GM12878 (cell line): ENCODE measurements at regions not wholly inside any gene's neighbourhood (a gene's known extent, or its start where the extent isn't known, plus 50 kb on each side); places are given as distances from the start of the nearest gene placed in this dataset.

ENCODE experiments used
- ATAC-seq: fragments of 200-7000 bp; cut with Tn5 transposase; 3 replicates; pipeline ENCODE4 v1.9.1; 2020; ENCODE audit warnings: mild to moderate bottlenecking, moderate library complexity
- BruUV-seq: library from RNA; stranded (reverse); fragments of 400-500 nt; replicated peaks from 2 replicates; lab custom pipeline; 2021; lab: Mats Ljungman, UMichigan
- CTCF ChIA-PET: fragments of 300-600 bp; sonication (Branson Sonifier 250); formaldehyde crosslinking; extraction: SDS; loops from one replicate; lab custom pipeline; 2021; ENCODE audit warnings: inconsistent platforms; lab: Yijun Ruan, JAX
- POLR2A ChIA-PET: fragments of 350-600 bp; formaldehyde crosslinking; extraction: SDS; loops from one replicate; lab custom pipeline; 2021; ENCODE audit warnings: inconsistent platforms; lab: Charles Lee
- RAD21 ChIA-PET: fragments of 300-600 bp; sonication (Branson Sonifier 250); formaldehyde crosslinking; loops from one replicate; lab custom pipeline; 2023; ENCODE audit warnings: antibody characterized with exemption; ENCODE audit not compliant: unreplicated experiment; lab: Charles Lee
- SMC1A ChIA-PET: fragments of 300-600 bp; sonication (Branson Sonifier 250); formaldehyde crosslinking; loops from one replicate; lab custom pipeline; 2023; ENCODE audit not compliant: unreplicated experiment, uncharacterized antibody; lab: Charles Lee
- DNase-seq: peaks from one replicate; pipeline ENCODE4 v3.0.0-alpha.2; 2011; ENCODE audit warnings: low read depth, low spot score
- FAIRE-seq: peaks from 3 replicates; lab custom pipeline; 2011; peaks lifted over from hg19 to GRCh38; lab: Jason Lieb, UNC
- H2AFZ ChIP-seq: 2 replicates; pipeline ENCODE4 v1.6.0; 2011; ENCODE audit warnings: low read depth, low read length, control low read depth; ENCODE audit not compliant: control insufficient read depth
- H3K27ac ChIP-seq: 2 replicates; pipeline ENCODE4 v1.5.1; 2011; ENCODE audit warnings: control low read depth; ENCODE audit not compliant: control insufficient read depth, insufficient read depth
- H3K27me3 ChIP-seq, 2 experiments: replicated peaks in 1 of 2; 2 replicates each; pipeline versions ENCODE4 v1.6.0 to v1.6.1; 2011; ENCODE audit warnings: low read length in 1 of 2; ENCODE audit not compliant: control insufficient read depth in 2 of 2, insufficient read depth in 2 of 2
- H3K36me3 ChIP-seq, 2 experiments: 2 replicates each; pipeline ENCODE4 v1.5.1; 2011; ENCODE audit warnings: low read length in 1 of 2; ENCODE audit not compliant: control insufficient read depth in 2 of 2, insufficient read depth in 2 of 2
- H3K4me1 ChIP-seq: 2 replicates; pipeline ENCODE4 v1.6.1; 2011; ENCODE audit warnings: mild to moderate bottlenecking, low read length, moderate library complexity, mixed read lengths; ENCODE audit not compliant: control insufficient read depth, insufficient read depth
- H3K4me2 ChIP-seq: 2 replicates; pipeline ENCODE4 v1.6.0; 2011; ENCODE audit warnings: control low read depth; ENCODE audit not compliant: control insufficient read depth, insufficient read depth
- H3K4me3 ChIP-seq: fragments of 200-600 bp; sonication (generic); 2 replicates; pipeline ENCODE4 v1.5.1; 2016
- H3K79me2 ChIP-seq: 2 replicates; pipeline ENCODE4 v1.6.0; 2011; ENCODE audit warnings: low read length; ENCODE audit not compliant: control insufficient read depth, insufficient read depth
- H3K9ac ChIP-seq: 2 replicates; pipeline ENCODE4 v1.8.0; 2011; ENCODE audit warnings: low read length, control low read depth, mixed read lengths; ENCODE audit not compliant: control insufficient read depth, insufficient read depth
- H3K9me3 ChIP-seq: replicated peaks from 3 replicates; pipeline ENCODE4 v1.5.1; 2011; ENCODE audit warnings: mild to moderate bottlenecking, low read length; ENCODE audit not compliant: control insufficient read depth, insufficient read depth
- H4K20me1 ChIP-seq: 2 replicates; pipeline ENCODE4 v1.6.0; 2011; ENCODE audit not compliant: control insufficient read depth, insufficient read depth
- CBX5 ChIP-seq: sonication (generic); IDR thresholded peaks from 2 replicates; pipeline ENCODE4 v1.6.1; 2016; ENCODE audit warnings: low read depth, moderate library complexity, mild to moderate bottlenecking, inconsistent platforms
- CTCF ChIP-seq, 3 experiments: IDR thresholded peaks in 2 of 3; conservative IDR thresholded peaks in 1 of 3; 2 replicates each; pipeline ENCODE4 v1.5.1; 2011; ENCODE audit warnings: low read depth in 3 of 3, low read length in 3 of 3, mild to moderate bottlenecking in 3 of 3, control low read depth in 2 of 3, moderate library complexity in 2 of 3, inconsistent platforms in 1 of 3, mixed read lengths in 1 of 3; ENCODE audit not compliant: control insufficient read depth in 2 of 3, insufficient read depth in 1 of 3; ENCODE audit errors: extremely low read depth in 1 of 3
- EGR1 ChIP-seq, 2 experiments: IDR thresholded peaks; 1 replicate in 1 of 2; 2 replicates in 1 of 2; pipeline ENCODE4 v1.6.1; 2011 to 2012; ENCODE audit warnings: low read depth in 2 of 2, low read length in 2 of 2, borderline replicate concordance in 1 of 2, mild to moderate bottlenecking in 1 of 2, moderate library complexity in 1 of 2
- JUND ChIP-seq: IDR thresholded peaks from 2 replicates; pipeline ENCODE4 v1.6.1; 2012; ENCODE audit warnings: low read depth, mild to moderate bottlenecking, low read length, improper control_type of control experiment, moderate library complexity
- LARP7 ChIP-seq: fragments of 450-650 bp; IDR thresholded peaks from 2 replicates; pipeline ENCODE4 v1.6.1; 2017; ENCODE audit warnings: mild to moderate bottlenecking
- NBN ChIP-seq: fragments of 450-650 bp; IDR thresholded peaks from 2 replicates; pipeline ENCODE4 v1.6.1; 2016
- WGBS: methylation state at CpG from one replicate; pipeline ENCODE4 v1.1.6; 2016; ENCODE audit warnings: low lambda C conversion rate; ENCODE audit not compliant: insufficient replicate concordance, insufficient coverage; ENCODE audit errors: missing lambda C conversion rate; 5-methylcytosine and 5-hydroxymethylcytosine counted together
- in situ Hi-C: fragments of 300-500 bp; cut with MboI; formaldehyde crosslinking; loops from 9 replicates; pipeline ENCODE4 v1.14.3; 2018; ENCODE audit warnings: mixed read lengths
- intact Hi-C: fragments of 100-400 bp; cut with micrococcal nuclease; formaldehyde crosslinking; loops from one replicate; pipeline ENCODE4 v1.14.2; 2022; ENCODE audit not compliant: unreplicated experiment
- TF ChIP-seq, protein P1 (sequence below): fragments of 450-650 bp; IDR thresholded peaks from 2 replicates; pipeline ENCODE4 v1.6.1; 2014; ENCODE audit warnings: mild to moderate bottlenecking

GRCh38 chr2:20129331-20130159, 78.1 kb upstream of the LAPTM4A start:
- ChIA-PET POLR2A (interaction anchor here (0.5 kb wide), 1 partner anchor 42 kb away, joined by 4 read pairs; no protein-coding TSS in a partner anchor), SMC1A (interaction anchor here (1.4 kb wide), 1 partner anchor 9 kb away, joined by 5 read pairs; no protein-coding TSS in a partner anchor), CTCF (interaction anchor here (0.8 to 19.7 kb wide), 3 partner anchors 9 to 193 kb away, joined by 3 to 284 read pairs (median 3); partner anchors contain the start of gene SDC1), RAD21 (interaction anchor here (0.6 kb wide), 1 partner anchor 539 kb away, joined by 3 read pairs; no protein-coding TSS in a partner anchor)
- ATAC-seq (no peak; the same call in 2 of the 3 replicates), DNase-seq (no peak), FAIRE-seq (no peak)
- no peak overlapping the region for H3K27ac ChIP-seq
- no peak overlapping the region for H3K4me2 ChIP-seq
- WGBS, result 42% methylated on average over 12 of the region's 12 CpGs
- peaks cover 0 to 3% of the 10 kb centered on the region in 2 experiments; a peak in 2 of 4 replicates for H3K27me3 ChIP-seq
- TF ChIP-seq, protein P1, sequence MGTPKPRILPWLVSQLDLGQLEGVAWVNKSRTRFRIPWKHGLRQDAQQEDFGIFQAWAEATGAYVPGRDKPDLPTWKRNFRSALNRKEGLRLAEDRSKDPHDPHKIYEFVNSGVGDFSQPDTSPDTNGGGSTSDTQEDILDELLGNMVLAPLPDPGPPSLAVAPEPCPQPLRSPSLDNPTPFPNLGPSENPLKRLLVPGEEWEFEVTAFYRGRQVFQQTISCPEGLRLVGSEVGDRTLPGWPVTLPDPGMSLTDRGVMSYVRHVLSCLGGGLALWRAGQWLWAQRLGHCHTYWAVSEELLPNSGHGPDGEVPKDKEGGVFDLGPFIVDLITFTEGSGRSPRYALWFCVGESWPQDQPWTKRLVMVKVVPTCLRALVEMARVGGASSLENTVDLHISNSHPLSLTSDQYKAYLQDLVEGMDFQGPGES, result no peak
- TF ChIP-seq NBN (no peak), EGR1 (IDR thresholded peaks at IDR 0.05; ENCODE audit: borderline replicate concordance in 1 of 2, low read depth in 2 of 2, low read length in 2 of 2) (no peak), LARP7 (no peak), CTCF (IDR thresholded peaks at IDR 0.05 in 2 of 3, conservative IDR thresholded peaks at IDR 0.05 in 1 of 3; ENCODE audit: control insufficient read depth in 2 of 3, extremely low read depth in 1 of 3, insufficient read depth in 1 of 3, low read depth in 3 of 3, low read length in 3 of 3) (no peak), CBX5 (no peak), JUND (no peak)
- no peaks in the 10 kb centered on the region for H3K79me2 ChIP-seq
- BruUV-seq, result no TSS peak
- no peaks in the 10 kb centered on the region for H3K4me1 ChIP-seq
- no peaks in the 10 kb centered on the region for H3K9me3 ChIP-seq
- no peak overlapping the region for H3K4me3 ChIP-seq
- H2AFZ ChIP-seq, result no peak overlapping the region
- in situ Hi-C loops (no loop called here), intact Hi-C loops (no loop called here)
- H3K36me3 ChIP-seq, result no peaks in the 10 kb centered on the region
- no peak overlapping the region for H3K9ac ChIP-seq
- H4K20me1 ChIP-seq, result no peaks in the 10 kb centered on the region
